ENCODE measurements at regions not wholly inside any gene's neighbourhood (a gene's known extent, or its start where the extent isn't known, plus 50 kb on each side); places are given as distances from the start of the nearest gene placed in this dataset.
"Not testable (repeated sequence)": the region's sequence is repeated elsewhere in the genome, so short reads cannot be mapped to it uniquely, and the experiment has no call there.

- Histone ChIP-seq H3K36me3 (ENCODE audit: control insufficient read depth, low read depth, low read length) (no peaks in the 10 kb centered on the region), H3K9me3 (ENCODE audit: control insufficient read depth, low read depth, low read length) (no peaks in the 10 kb centered on the region), H3K4me1 (ENCODE audit: control insufficient read depth, low read depth, low read length) (no peaks in the 10 kb centered on the region), H3K27ac (ENCODE audit: low read length) (no peak overlapping the region), H3K4me3 (ENCODE audit: low read length) (no peak overlapping the region), H3K27me3 (ENCODE audit: control insufficient read depth, insufficient read depth, low read length) (no peaks in the 10 kb centered on the region), H3K9ac (ENCODE audit: low read length) (no peak overlapping the region)
Measured at GRCh38 chr18:43819873-43820272, 542.6 kb upstream of the SYT4 start.

GRCh38 chr18:43825768-43826167, 548.5 kb upstream of the SYT4 start:
- Histone ChIP-seq H3K4me3 (ENCODE audit: low read length) (no peak overlapping the region), H3K27ac (ENCODE audit: low read length) (no peak overlapping the region), H3K9ac (ENCODE audit: low read length) (no peak overlapping the region), H3K27me3 (ENCODE audit: control insufficient read depth, insufficient read depth, low read length) (no peaks in the 10 kb centered on the region), H3K9me3 (ENCODE audit: control insufficient read depth, low read depth, low read length) (no peaks in the 10 kb centered on the region), H3K4me1 (ENCODE audit: control insufficient read depth, low read depth, low read length) (peaks cover 3% of the 10 kb centered on the region), H3K36me3 (ENCODE audit: control insufficient read depth, low read depth, low read length) (no peaks in the 10 kb centered on the region)

GRCh38 chr18:43826215-43826614, 548.9 kb upstream of the SYT4 start:
- no peak overlapping the region for H3K4me3 ChIP-seq (ENCODE audit: low read length)

GRCh38 chr18:43827311-43827710, 550.0 kb upstream of the SYT4 start:
- no peak overlapping the region for H3K4me3 ChIP-seq (ENCODE audit: low read length)
- no peaks in the 10 kb centered on the region for H3K36me3 ChIP-seq (ENCODE audit: control insufficient read depth, low read depth, low read length)
- peaks cover 4% of the 10 kb centered on the region for H3K4me1 ChIP-seq (ENCODE audit: control insufficient read depth, low read depth, low read length)
- H3K27me3 ChIP-seq (ENCODE audit: control insufficient read depth, insufficient read depth, low read length), result no peaks in the 10 kb centered on the region
- H3K9ac ChIP-seq (ENCODE audit: low read length), result no peak overlapping the region
- no peaks in the 10 kb centered on the region for H3K9me3 ChIP-seq (ENCODE audit: control insufficient read depth, low read depth, low read length)
- no peak overlapping the region for H3K27ac ChIP-seq (ENCODE audit: low read length)

More at GRCh38 chr18:43826215-43826614, 548.9 kb upstream of the SYT4 start:
- H3K4me1 ChIP-seq (ENCODE audit: control insufficient read depth, low read depth, low read length), result peaks cover 4% of the 10 kb centered on the region
- no peak overlapping the region for H3K9ac ChIP-seq (ENCODE audit: low read length)
- H3K27me3 ChIP-seq (ENCODE audit: control insufficient read depth, insufficient read depth, low read length), result no peaks in the 10 kb centered on the region
- no peaks in the 10 kb centered on the region for H3K9me3 ChIP-seq (ENCODE audit: control insufficient read depth, low read depth, low read length)
- H3K27ac ChIP-seq (ENCODE audit: low read length), result no peak overlapping the region
- no peaks in the 10 kb centered on the region for H3K36me3 ChIP-seq (ENCODE audit: control insufficient read depth, low read depth, low read length)

- H3K4me1 ChIP-seq (ENCODE audit: control insufficient read depth, low read depth, low read length), result peaks cover 4% of the 10 kb centered on the region
- no peak overlapping the region for H3K27ac ChIP-seq (ENCODE audit: low read length)
- H3K27me3 ChIP-seq (ENCODE audit: control insufficient read depth, insufficient read depth, low read length), result no peaks in the 10 kb centered on the region
- H3K9ac ChIP-seq (ENCODE audit: low read length), result no peak overlapping the region
- H3K36me3 ChIP-seq (ENCODE audit: control insufficient read depth, low read depth, low read length), result no peaks in the 10 kb centered on the region
- no peaks in the 10 kb centered on the region for H3K9me3 ChIP-seq (ENCODE audit: control insufficient read depth, low read depth, low read length)
- H3K4me3 ChIP-seq (ENCODE audit: low read length), result no peak overlapping the region
Measured at GRCh38 chr18:43830303-43830702, 553.0 kb upstream of the SYT4 start.

GRCh38 chr18:43830947-43831346, 553.7 kb upstream of the SYT4 start:
- no peak overlapping the region for H3K9ac ChIP-seq (ENCODE audit: low read length)
- H3K4me1 ChIP-seq (ENCODE audit: control insufficient read depth, low read depth, low read length), result peaks cover 4% of the 10 kb centered on the region
- H3K4me3 ChIP-seq (ENCODE audit: low read length), result no peak overlapping the region
- no peaks in the 10 kb centered on the region for H3K27me3 ChIP-seq (ENCODE audit: control insufficient read depth, insufficient read depth, low read length)
- no peaks in the 10 kb centered on the region for H3K36me3 ChIP-seq (ENCODE audit: control insufficient read depth, low read depth, low read length)
- no peaks in the 10 kb centered on the region for H3K9me3 ChIP-seq (ENCODE audit: control insufficient read depth, low read depth, low read length)
- no peak overlapping the region for H3K27ac ChIP-seq (ENCODE audit: low read length)

GRCh38 chr18:43846299-43846698, 569.0 kb upstream of the SYT4 start:
- peaks cover 29% of the 10 kb centered on the region for H3K4me1 ChIP-seq (ENCODE audit: control insufficient read depth, low read depth, low read length)
- H3K27me3 ChIP-seq (ENCODE audit: control insufficient read depth, insufficient read depth, low read length), result no peaks in the 10 kb centered on the region
- H3K9ac ChIP-seq (ENCODE audit: low read length), result no peak overlapping the region
- peak overlapping the region; percentile 27 for H3K27ac ChIP-seq (ENCODE audit: low read length)
- H3K9me3 ChIP-seq (ENCODE audit: control insufficient read depth, low read depth, low read length), result no peaks in the 10 kb centered on the region
- no peaks in the 10 kb centered on the region for H3K36me3 ChIP-seq (ENCODE audit: control insufficient read depth, low read depth, low read length)
- H3K4me3 ChIP-seq (ENCODE audit: low read length), result peak overlapping the region; percentile 16

- H3K4me3 ChIP-seq (ENCODE audit: low read length), result peak overlapping the region; percentile 16
- H3K27ac ChIP-seq (ENCODE audit: low read length), result no peak overlapping the region
- H3K27me3 ChIP-seq (ENCODE audit: control insufficient read depth, insufficient read depth, low read length), result no peaks in the 10 kb centered on the region
- H3K36me3 ChIP-seq (ENCODE audit: control insufficient read depth, low read depth, low read length), result no peaks in the 10 kb centered on the region
- peaks cover 29% of the 10 kb centered on the region for H3K4me1 ChIP-seq (ENCODE audit: control insufficient read depth, low read depth, low read length)
- no peaks in the 10 kb centered on the region for H3K9me3 ChIP-seq (ENCODE audit: control insufficient read depth, low read depth, low read length)
- H3K9ac ChIP-seq (ENCODE audit: low read length), result no peak overlapping the region
Measured at GRCh38 chr18:43847164-43848091, 570.1 kb upstream of the SYT4 start.

GRCh38 chr18:43849831-43850230, 572.5 kb upstream of the SYT4 start:
- H3K4me3 ChIP-seq (ENCODE audit: low read length); H3K27me3 ChIP-seq (ENCODE audit: control insufficient read depth, insufficient read depth, low read length); H3K9ac ChIP-seq (ENCODE audit: low read length); H3K36me3 ChIP-seq (ENCODE audit: control insufficient read depth, low read depth, low read length); H3K9me3 ChIP-seq (ENCODE audit: control insufficient read depth, low read depth, low read length); H3K27ac ChIP-seq (ENCODE audit: low read length): not testable (repeated sequence)
- peaks cover 29% of the 10 kb centered on the region for H3K4me1 ChIP-seq (ENCODE audit: control insufficient read depth, low read depth, low read length)

GRCh38 chr18:43855376-43855775, 578.1 kb upstream of the SYT4 start:
- Histone ChIP-seq H3K4me3 (ENCODE audit: low read length) (no peak overlapping the region), H3K9me3 (ENCODE audit: control insufficient read depth, low read depth, low read length) (no peaks in the 10 kb centered on the region), H3K27ac (ENCODE audit: low read length) (no peak overlapping the region), H3K27me3 (ENCODE audit: control insufficient read depth, insufficient read depth, low read length) (no peaks in the 10 kb centered on the region), H3K36me3 (ENCODE audit: control insufficient read depth, low read depth, low read length) (no peaks in the 10 kb centered on the region), H3K4me1 (ENCODE audit: control insufficient read depth, low read depth, low read length) (no peaks in the 10 kb centered on the region), H3K9ac (ENCODE audit: low read length) (no peak overlapping the region)

- Histone ChIP-seq H3K4me1 (ENCODE audit: control insufficient read depth, low read depth, low read length) (no peaks in the 10 kb centered on the region), H3K27ac (ENCODE audit: low read length) (no peak overlapping the region), H3K4me3 (ENCODE audit: low read length) (no peak overlapping the region), H3K36me3 (ENCODE audit: control insufficient read depth, low read depth, low read length) (no peaks in the 10 kb centered on the region), H3K27me3 (ENCODE audit: control insufficient read depth, insufficient read depth, low read length) (no peaks in the 10 kb centered on the region), H3K9ac (ENCODE audit: low read length) (no peak overlapping the region), H3K9me3 (ENCODE audit: control insufficient read depth, low read depth, low read length) (no peaks in the 10 kb centered on the region)
Measured at GRCh38 chr18:43863180-43863579, 585.9 kb upstream of the SYT4 start.

- Histone ChIP-seq H3K9ac (ENCODE audit: low read length) (no peak overlapping the region), H3K9me3 (ENCODE audit: control insufficient read depth, low read depth, low read length) (no peaks in the 10 kb centered on the region), H3K27ac (ENCODE audit: low read length) (no peak overlapping the region), H3K27me3 (ENCODE audit: control insufficient read depth, insufficient read depth, low read length) (no peaks in the 10 kb centered on the region), H3K4me3 (ENCODE audit: low read length) (no peak overlapping the region), H3K36me3 (ENCODE audit: control insufficient read depth, low read depth, low read length) (no peaks in the 10 kb centered on the region), H3K4me1 (ENCODE audit: control insufficient read depth, low read depth, low read length) (no peaks in the 10 kb centered on the region)
Measured at GRCh38 chr18:43866696-43867095, 589.4 kb upstream of the SYT4 start.

Data from iPS-18a (cell line).